ENCODE measurements at regions not wholly inside any gene's neighbourhood (a gene's known extent, or its start where the extent isn't known, plus 50 kb on each side); places are given as distances from the start of the nearest gene placed in this dataset.

DNA sequence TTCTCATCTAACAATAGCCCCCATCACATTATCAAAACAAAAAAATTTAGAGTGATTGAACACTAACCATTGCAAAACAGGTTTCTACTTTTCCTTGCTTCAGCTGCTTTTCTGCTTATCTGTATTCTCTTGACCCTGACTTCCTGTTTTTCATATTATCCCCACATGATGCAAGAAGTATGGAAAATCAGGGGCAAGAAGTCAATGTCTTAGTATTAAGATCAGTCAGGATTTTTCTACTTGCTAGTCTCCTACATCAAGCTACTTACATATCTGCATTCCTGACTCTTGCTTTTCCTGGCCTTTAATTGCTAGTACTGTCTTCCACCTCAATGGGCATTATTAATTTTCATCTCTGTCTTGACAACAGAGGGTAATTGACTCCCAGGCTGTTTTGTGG is 300.2 kb downstream of the OTOL1 start:
- no peak overlapping the region for H3K27ac Mint-ChIP-seq
- ChIA-PET POLR2A (no interaction called here), CTCF (no interaction called here)
- no peaks in the 10 kb centered on the region for H3K27me3 Mint-ChIP-seq
- no peaks in the 10 kb centered on the region for H3K36me3 Mint-ChIP-seq (ENCODE audit: low read depth)
- Histone ChIP-seq H3K4me1 (ENCODE audit: insufficient read depth, low read length) (no peaks in the 10 kb centered on the region), H3K27me3 (ENCODE audit: control insufficient read depth in 1 of 2, insufficient read depth in 2 of 2, low read length in 2 of 2) (no peaks in the 10 kb centered on the region), H3K9me3 (ENCODE audit: control insufficient read depth in 1 of 2, insufficient read depth in 1 of 2, low read length in 2 of 2) (peaks cover 0 to 8% of the 10 kb centered on the region in 2 experiments), H3K27ac (ENCODE audit: low read depth in 1 of 2, low read length in 2 of 2) (no peak overlapping the region), H3K4me3 (ENCODE audit: low read length) (no peak overlapping the region), H3K36me3 (ENCODE audit: insufficient read depth, low read length) (no peaks in the 10 kb centered on the region)
- H3K4me3 Mint-ChIP-seq, result no peak overlapping the region
- intact Hi-C loops (cut with DNase I, micrococcal nuclease), result no loop called here
- peaks cover 8% of the 10 kb centered on the region for H3K9me3 Mint-ChIP-seq
- TF ChIP-seq, protein P1, sequence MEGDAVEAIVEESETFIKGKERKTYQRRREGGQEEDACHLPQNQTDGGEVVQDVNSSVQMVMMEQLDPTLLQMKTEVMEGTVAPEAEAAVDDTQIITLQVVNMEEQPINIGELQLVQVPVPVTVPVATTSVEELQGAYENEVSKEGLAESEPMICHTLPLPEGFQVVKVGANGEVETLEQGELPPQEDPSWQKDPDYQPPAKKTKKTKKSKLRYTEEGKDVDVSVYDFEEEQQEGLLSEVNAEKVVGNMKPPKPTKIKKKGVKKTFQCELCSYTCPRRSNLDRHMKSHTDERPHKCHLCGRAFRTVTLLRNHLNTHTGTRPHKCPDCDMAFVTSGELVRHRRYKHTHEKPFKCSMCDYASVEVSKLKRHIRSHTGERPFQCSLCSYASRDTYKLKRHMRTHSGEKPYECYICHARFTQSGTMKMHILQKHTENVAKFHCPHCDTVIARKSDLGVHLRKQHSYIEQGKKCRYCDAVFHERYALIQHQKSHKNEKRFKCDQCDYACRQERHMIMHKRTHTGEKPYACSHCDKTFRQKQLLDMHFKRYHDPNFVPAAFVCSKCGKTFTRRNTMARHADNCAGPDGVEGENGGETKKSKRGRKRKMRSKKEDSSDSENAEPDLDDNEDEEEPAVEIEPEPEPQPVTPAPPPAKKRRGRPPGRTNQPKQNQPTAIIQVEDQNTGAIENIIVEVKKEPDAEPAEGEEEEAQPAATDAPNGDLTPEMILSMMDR (IDR thresholded peaks at IDR 0.05), result no peak
- H3K4me1 Mint-ChIP-seq (ENCODE audit: low read depth), result no peaks in the 10 kb centered on the region
- DNase-seq (no peak), ATAC-seq (ENCODE audit: poor library complexity) (no peak)

DNA sequence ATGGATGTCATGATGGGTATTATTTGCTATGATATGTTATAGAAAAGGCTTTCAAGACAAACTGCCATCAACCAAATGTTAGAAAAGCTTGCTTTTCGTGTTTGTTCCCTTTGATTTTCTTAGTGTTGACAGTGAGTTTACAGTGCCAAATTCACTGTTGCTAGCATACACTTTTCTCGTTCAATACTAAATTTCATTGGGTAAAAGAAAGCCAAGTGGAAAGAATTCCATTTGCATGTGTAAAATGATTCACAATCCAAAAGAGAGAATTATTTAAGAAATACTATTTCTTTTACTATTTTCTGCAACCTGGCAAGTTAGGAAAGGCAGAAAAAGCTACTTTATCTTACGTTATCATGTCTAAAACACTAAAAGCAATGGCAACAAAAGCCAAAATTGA is 301.4 kb downstream of the OTOL1 start:
- H3K4me3 Mint-ChIP-seq, result no peak overlapping the region

DNA sequence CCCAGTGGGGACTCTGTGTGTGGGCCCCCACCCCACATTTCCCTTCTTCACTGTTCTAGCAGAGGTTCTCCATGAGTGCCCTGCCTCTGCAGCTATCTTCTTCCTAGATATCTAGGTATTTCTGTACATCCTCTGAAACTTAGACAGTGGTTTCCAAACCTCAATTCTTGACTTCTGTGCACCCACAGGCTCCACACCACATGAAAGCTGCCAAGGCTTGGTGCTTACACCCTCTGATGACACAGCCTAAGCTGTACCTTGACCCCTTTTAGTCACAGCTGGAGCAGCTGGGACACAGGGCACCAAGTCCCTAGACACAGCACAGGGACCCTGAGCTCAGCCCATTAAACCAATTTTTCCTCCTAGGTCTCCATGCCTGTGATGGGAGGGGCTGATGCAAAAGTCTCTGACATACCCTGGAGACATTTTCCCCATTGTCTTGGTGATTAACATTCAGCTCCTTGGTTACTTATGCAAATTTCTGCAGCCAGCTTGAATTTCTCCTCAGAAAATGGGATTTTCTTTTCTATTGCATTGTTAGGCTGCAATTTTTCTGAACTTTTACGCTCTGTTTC is 304.5 kb downstream of the OTOL1 start:
- Histone ChIP-seq H3K4me1 (ENCODE audit: insufficient read depth, low read length) (no peaks in the 10 kb centered on the region), H3K36me3 (ENCODE audit: insufficient read depth, low read length) (no peaks in the 10 kb centered on the region), H3K9me3 (ENCODE audit: control insufficient read depth in 1 of 2, insufficient read depth in 1 of 2, low read length in 2 of 2) (peaks cover 0 to 8% of the 10 kb centered on the region in 2 experiments), H3K27me3 (ENCODE audit: control insufficient read depth in 1 of 2, insufficient read depth in 2 of 2, low read length in 2 of 2) (no peaks in the 10 kb centered on the region), H3K27ac (ENCODE audit: low read depth in 1 of 2, low read length in 2 of 2) (no peak overlapping the region), H3K4me3 (ENCODE audit: low read length) (no peak overlapping the region)
- H3K4me3 Mint-ChIP-seq, result no peak overlapping the region
- ChIA-PET CTCF (no interaction called here), POLR2A (no interaction called here)
- intact Hi-C loops (cut with DNase I, micrococcal nuclease), result no loop called here
- H3K27ac Mint-ChIP-seq, result no peak overlapping the region
- TF ChIP-seq, protein P1 (IDR thresholded peaks at IDR 0.05), result no peak
- DNase-seq, result no peak
- ATAC-seq (ENCODE audit: poor library complexity), result no peak
- H3K9me3 Mint-ChIP-seq, result peaks cover 12% of the 10 kb centered on the region
- H3K36me3 Mint-ChIP-seq (ENCODE audit: low read depth), result no peaks in the 10 kb centered on the region
- H3K27me3 Mint-ChIP-seq, result no peaks in the 10 kb centered on the region
- H3K4me1 Mint-ChIP-seq (ENCODE audit: low read depth), result no peaks in the 10 kb centered on the region

More for the DNA sequence above, 301.4 kb downstream of the OTOL1 start:
- Histone ChIP-seq H3K27me3 (ENCODE audit: control insufficient read depth in 1 of 2, insufficient read depth in 2 of 2, low read length in 2 of 2) (no peaks in the 10 kb centered on the region), H3K4me1 (ENCODE audit: insufficient read depth, low read length) (no peaks in the 10 kb centered on the region), H3K36me3 (ENCODE audit: insufficient read depth, low read length) (no peaks in the 10 kb centered on the region), H3K9me3 (ENCODE audit: control insufficient read depth in 1 of 2, insufficient read depth in 1 of 2, low read length in 2 of 2) (peaks cover 0 to 8% of the 10 kb centered on the region in 2 experiments), H3K4me3 (ENCODE audit: low read length) (no peak overlapping the region), H3K27ac (ENCODE audit: low read depth in 1 of 2, low read length in 2 of 2) (no peak overlapping the region)
- Mint-ChIP-seq H3K4me1 (ENCODE audit: low read depth) (no peaks in the 10 kb centered on the region), H3K27ac (no peak overlapping the region), H3K36me3 (ENCODE audit: low read depth) (no peaks in the 10 kb centered on the region), H3K27me3 (no peaks in the 10 kb centered on the region), H3K9me3 (peaks cover 9% of the 10 kb centered on the region)
- intact Hi-C loops (cut with DNase I, micrococcal nuclease), result no loop called here
- no peak for ATAC-seq (ENCODE audit: poor library complexity)
- ChIA-PET POLR2A (no interaction called here), CTCF (no interaction called here)
- DNase-seq, result no peak
- TF ChIP-seq, protein P1 (IDR thresholded peaks at IDR 0.05), result no peak

All from CD4-positive, alpha-beta T cell (primary cell).